ENCODE measurements at regions not wholly inside any gene's neighbourhood (a gene's known extent, or its start where the extent isn't known, plus 50 kb on each side); places are given as distances from the start of the nearest gene placed in this dataset.

DNA sequence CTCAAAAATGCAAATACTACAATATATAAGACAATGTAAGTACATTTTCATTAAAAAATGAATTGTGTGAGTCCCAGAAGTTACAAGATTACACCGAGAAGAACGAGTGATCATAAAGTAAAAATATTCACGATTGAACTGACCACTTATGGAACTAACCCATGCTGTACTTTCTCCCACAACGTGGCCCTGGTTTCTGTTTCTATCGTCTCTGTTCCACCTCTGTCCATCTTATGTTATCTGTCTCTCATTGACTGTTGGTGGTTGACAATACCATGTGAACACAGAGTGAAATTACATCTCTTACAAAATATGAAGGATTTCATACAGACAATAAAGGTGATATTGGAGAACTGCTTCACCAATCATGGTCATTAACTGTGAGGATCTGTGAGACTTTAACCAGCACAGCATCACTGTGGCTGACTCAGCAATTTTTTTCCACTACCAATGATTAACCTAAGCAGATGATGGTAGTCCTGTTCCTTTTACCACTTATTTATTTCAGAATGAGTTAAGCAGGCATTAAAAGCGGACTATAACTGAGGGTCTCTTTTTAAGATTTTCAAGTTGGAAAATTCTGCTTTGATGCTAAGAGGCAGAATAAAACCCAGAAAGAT is 165.1 kb downstream of the TGFB2 start:
- H2AFZ ChIP-seq (ENCODE audit: insufficient read depth, low read depth, low read length, poor library complexity, severe bottlenecking): no peak overlapping the region
- H3K4me1 Mint-ChIP-seq: peaks cover 4% of the 10 kb centered on the region
- intact Hi-C loops (cut with micrococcal nuclease): no loop called here
- TF ChIP-seq CTCF (IDR thresholded peaks at IDR 0.05): no peak
- no peaks in the 10 kb centered on the region for H3K4me1 ChIP-seq (ENCODE audit: control insufficient read depth in 1 of 2, insufficient read depth in 2 of 2, low read length in 2 of 2)
- H3K27me3 ChIP-seq (ENCODE audit: control insufficient read depth in 2 of 2, insufficient read depth in 2 of 2, low read length in 2 of 2): peaks cover 0 to 2% of the 10 kb centered on the region in 2 donors
- no peaks in the 10 kb centered on the region for H3K36me3 Mint-ChIP-seq
- H3K4me2 ChIP-seq (replicated peaks; ENCODE audit: extremely low read depth, low read length, poor library complexity, severe bottlenecking): no peak overlapping the region
- H3K27me3 Mint-ChIP-seq (ENCODE audit: low read depth in 3 of 3): peaks cover 3 to 14% (median 8%) of the 10 kb centered on the region in 3 donors
- no peak overlapping the region for H3K27ac Mint-ChIP-seq
- WGBS (ENCODE audit: insufficient coverage): no CpG with 5 or more reads among the region's 6 CpGs
- no peak overlapping the region for H3K4me3 ChIP-seq (replicated peaks in 1 of 3; ENCODE audit: low read depth in 2 of 3, low read length in 3 of 3)
- no peak overlapping the region for H3K27ac ChIP-seq (ENCODE audit: low read depth in 1 of 2, low read length in 2 of 2)
- peaks cover 14 to 32% (median 20%) of the 10 kb centered on the region in 7 donors for H3K9me3 Mint-ChIP-seq
- H4K20me1 ChIP-seq (ENCODE audit: insufficient read depth, low read length): no peaks in the 10 kb centered on the region
- DNase-seq: no peak
- H3K36me3 ChIP-seq (replicated peaks in 1 of 2; ENCODE audit: control insufficient read depth in 1 of 2, insufficient read depth in 2 of 2, low read length in 2 of 2): no peaks in the 10 kb centered on the region
- peaks cover 16 to 18% of the 10 kb centered on the region in 2 donors for H3K9me3 ChIP-seq (replicated peaks in 1 of 2; ENCODE audit: control insufficient read depth in 1 of 2, insufficient read depth in 1 of 2, low read length in 2 of 2)
- H3K9ac ChIP-seq (ENCODE audit: insufficient read depth, low read length, poor library complexity, severe bottlenecking): no peak overlapping the region
- H3K4me3 Mint-ChIP-seq: no peak overlapping the region
- no peaks in the 10 kb centered on the region for H3K79me2 ChIP-seq (ENCODE audit: insufficient read depth, low read length)

- intact Hi-C loops (cut with micrococcal nuclease): no loop called here
- Histone ChIP-seq H3K4me3 (replicated peaks in 1 of 3; ENCODE audit: low read depth in 2 of 3, low read length in 3 of 3) (no peak overlapping the region), H3K79me2 (ENCODE audit: insufficient read depth, low read length) (no peaks in the 10 kb centered on the region), H2AFZ (ENCODE audit: insufficient read depth, low read depth, low read length, poor library complexity, severe bottlenecking) (no peak overlapping the region), H3K27me3 (ENCODE audit: control insufficient read depth in 2 of 2, insufficient read depth in 2 of 2, low read length in 2 of 2) (peaks cover 0 to 2% of the 10 kb centered on the region in 2 donors), H3K4me2 (replicated peaks; ENCODE audit: extremely low read depth, low read length, poor library complexity, severe bottlenecking) (no peak overlapping the region), H4K20me1 (ENCODE audit: insufficient read depth, low read length) (no peaks in the 10 kb centered on the region), H3K36me3 (replicated peaks in 1 of 2; ENCODE audit: control insufficient read depth in 1 of 2, insufficient read depth in 2 of 2, low read length in 2 of 2) (no peaks in the 10 kb centered on the region), H3K27ac (ENCODE audit: low read depth in 1 of 2, low read length in 2 of 2) (no peak overlapping the region), H3K9ac (ENCODE audit: insufficient read depth, low read length, poor library complexity, severe bottlenecking) (no peak overlapping the region), H3K9me3 (replicated peaks in 1 of 2; ENCODE audit: control insufficient read depth in 1 of 2, insufficient read depth in 1 of 2, low read length in 2 of 2) (peaks cover 5 to 6% of the 10 kb centered on the region in 2 donors), H3K4me1 (ENCODE audit: control insufficient read depth in 1 of 2, insufficient read depth in 2 of 2, low read length in 2 of 2) (peaks cover 6 to 8% of the 10 kb centered on the region in 2 donors)
- Mint-ChIP-seq H3K4me1 (peaks cover 11% of the 10 kb centered on the region), H3K27me3 (ENCODE audit: low read depth in 3 of 3) (peaks cover 3 to 13% (median 8%) of the 10 kb centered on the region in 3 donors), H3K4me3 (peak overlapping the region in 1 of 2 donors; percentile 12), H3K27ac (no peak overlapping the region), H3K36me3 (no peaks in the 10 kb centered on the region), H3K9me3 (peaks cover 0 to 13% (median 5%) of the 10 kb centered on the region in 7 donors)
- no peak for DNase-seq
- WGBS (ENCODE audit: insufficient coverage): no CpG with 5 or more reads among the region's 3 CpGs
- no peak for TF ChIP-seq CTCF (IDR thresholded peaks at IDR 0.05)
Measured at GRCh38 chr1:218513328-218513727, 168.2 kb downstream of the TGFB2 start.
